SJCRH30 (cell line): ENCODE measurements at regions not wholly inside any gene's neighbourhood (a gene's known extent, or its start where the extent isn't known, plus 50 kb on each side); places are given as distances from the start of the nearest gene placed in this dataset.
"Not testable (repeated sequence)": the region's sequence is repeated elsewhere in the genome, so short reads cannot be mapped to it uniquely, and the experiment has no call there.

Source experiments
- DNase-seq, 2 experiments: peaks; one replicate each; pipeline ENCODE4 v3.0.0-alpha.2; 2015 to 2020
- H3K27ac ChIP-seq: fragments of 250-450 bp; sonication (Bioruptor Pico); 2 replicates; pipeline ENCODE4 v1.5.1; 2020; ENCODE audit warnings: mild to moderate bottlenecking, moderate library complexity
- H3K27me3 ChIP-seq: fragments of 250-450 bp; sonication (Bioruptor Pico); 2 replicates; pipeline ENCODE4 v1.5.1; 2020; ENCODE audit warnings: mild to moderate bottlenecking, moderate library complexity
- H3K36me3 ChIP-seq: fragments of 250-450 bp; sonication (Bioruptor Pico); 2 replicates; pipeline ENCODE4 v1.5.1; 2020; ENCODE audit warnings: mild to moderate bottlenecking, moderate library complexity
- H3K4me1 ChIP-seq: fragments of 250-450 bp; sonication (Bioruptor Pico); 2 replicates; pipeline ENCODE4 v1.5.1; 2020; ENCODE audit warnings: mild to moderate bottlenecking, moderate library complexity
- H3K4me3 ChIP-seq: fragments of 250-450 bp; sonication (Bioruptor Pico); 2 replicates; pipeline ENCODE4 v1.5.1; 2020; ENCODE audit warnings: mild to moderate bottlenecking, moderate library complexity
- H3K9me3 ChIP-seq: fragments of 250-450 bp; sonication (Bioruptor Pico); replicated peaks from 2 replicates; pipeline ENCODE4 v1.5.1; 2020; ENCODE audit warnings: mild to moderate bottlenecking, moderate library complexity

- Histone ChIP-seq H3K27ac (no peak overlapping the region), H3K36me3 (no peaks in the 10 kb centered on the region), H3K27me3 (no peaks in the 10 kb centered on the region), H3K9me3 (no peaks in the 10 kb centered on the region), H3K4me1 (no peaks in the 10 kb centered on the region), H3K4me3 (no peak overlapping the region)
- DNase-seq, result no peak
Observed at GRCh38 chr5:179468696-179469095, 81.7 kb upstream of the RUFY1 start.

- Histone ChIP-seq H3K4me1 (no peaks in the 10 kb centered on the region), H3K4me3 (no peak overlapping the region), H3K27me3 (no peaks in the 10 kb centered on the region), H3K9me3 (no peaks in the 10 kb centered on the region), H3K27ac (no peak overlapping the region), H3K36me3 (no peaks in the 10 kb centered on the region)
- no peak for DNase-seq
Observed at GRCh38 chr5:179467441-179467840, 82.9 kb upstream of the RUFY1 start.

GRCh38 chr5:179464631-179465030, 85.7 kb upstream of the RUFY1 start:
- H3K27me3 ChIP-seq, result no peaks in the 10 kb centered on the region
- no peak overlapping the region for H3K27ac ChIP-seq
- no peaks in the 10 kb centered on the region for H3K9me3 ChIP-seq
- no peaks in the 10 kb centered on the region for H3K4me1 ChIP-seq
- H3K4me3 ChIP-seq, result no peak overlapping the region
- H3K36me3 ChIP-seq, result no peaks in the 10 kb centered on the region
- no peak for DNase-seq

- DNase-seq, result no peak
Observed at GRCh38 chr5:179462040-179462439, 88.3 kb upstream of the RUFY1 start.

GRCh38 chr5:179461576-179461975, 88.8 kb upstream of the RUFY1 start:
- Histone ChIP-seq H3K27me3 (no peaks in the 10 kb centered on the region), H3K4me3 (no peak overlapping the region), H3K27ac (no peak overlapping the region), H3K36me3 (no peaks in the 10 kb centered on the region), H3K9me3 (no peaks in the 10 kb centered on the region), H3K4me1 (no peaks in the 10 kb centered on the region)
- DNase-seq, result no peak

More at GRCh38 chr5:179462040-179462439, 88.3 kb upstream of the RUFY1 start:
- Histone ChIP-seq H3K36me3 (no peaks in the 10 kb centered on the region), H3K9me3 (no peaks in the 10 kb centered on the region), H3K27me3 (no peaks in the 10 kb centered on the region), H3K4me3 (no peak overlapping the region), H3K27ac (no peak overlapping the region), H3K4me1 (no peaks in the 10 kb centered on the region)

- no peak for DNase-seq
Observed at GRCh38 chr5:179459771-179460170, 90.6 kb upstream of the RUFY1 start.

GRCh38 chr5:179457612-179458011, 92.7 kb upstream of the RUFY1 start:
- H3K36me3 ChIP-seq, result no peaks in the 10 kb centered on the region
- H3K27ac ChIP-seq, result no peak overlapping the region
- no peak for DNase-seq
- no peaks in the 10 kb centered on the region for H3K27me3 ChIP-seq
- H3K4me3 ChIP-seq, result no peak overlapping the region
- no peaks in the 10 kb centered on the region; the same call in 1 of the 2 replicates for H3K9me3 ChIP-seq
- no peaks in the 10 kb centered on the region for H3K4me1 ChIP-seq

More at GRCh38 chr5:179459771-179460170, 90.6 kb upstream of the RUFY1 start:
- no peaks in the 10 kb centered on the region for H3K4me1 ChIP-seq
- H3K36me3 ChIP-seq, result no peaks in the 10 kb centered on the region
- H3K9me3 ChIP-seq, result no peaks in the 10 kb centered on the region; the same call in 1 of the 2 replicates
- no peaks in the 10 kb centered on the region for H3K27me3 ChIP-seq
- H3K27ac ChIP-seq, result no peak overlapping the region
- H3K4me3 ChIP-seq, result no peak overlapping the region

GRCh38 chr5:179456075-179456474, 94.3 kb upstream of the RUFY1 start:
- not testable (repeated sequence) for H3K27ac ChIP-seq, H3K36me3 ChIP-seq, H3K27me3 ChIP-seq, H3K4me1 ChIP-seq, H3K9me3 ChIP-seq, H3K4me3 ChIP-seq, DNase-seq

GRCh38 chr5:179455320-179455719, 95.0 kb upstream of the RUFY1 start:
- DNase-seq, result no peak
- Histone ChIP-seq H3K27ac (no peak overlapping the region), H3K9me3 (no peaks in the 10 kb centered on the region; the same call in 1 of the 2 replicates), H3K27me3 (no peaks in the 10 kb centered on the region), H3K4me3 (no peak overlapping the region), H3K4me1 (no peaks in the 10 kb centered on the region), H3K36me3 (no peaks in the 10 kb centered on the region)

- H3K27ac ChIP-seq, result no peak overlapping the region
- H3K27me3 ChIP-seq, result no peaks in the 10 kb centered on the region
- no peaks in the 10 kb centered on the region for H3K36me3 ChIP-seq
- H3K4me1 ChIP-seq, result no peaks in the 10 kb centered on the region
- H3K9me3 ChIP-seq, result no peaks in the 10 kb centered on the region; the same call in 1 of the 2 replicates
- no peak for DNase-seq
- H3K4me3 ChIP-seq, result no peak overlapping the region
Observed at GRCh38 chr5:179454356-179454755, 96.0 kb upstream of the RUFY1 start.

GRCh38 chr5:179453616-179454015, 96.7 kb upstream of the RUFY1 start:
- no peak for DNase-seq
- Histone ChIP-seq H3K9me3 (no peaks in the 10 kb centered on the region; the same call in 1 of the 2 replicates), H3K27ac (no peak overlapping the region), H3K36me3 (no peaks in the 10 kb centered on the region), H3K4me3 (no peak overlapping the region), H3K27me3 (no peaks in the 10 kb centered on the region), H3K4me1 (no peaks in the 10 kb centered on the region)

- H3K4me3 ChIP-seq, result no peak overlapping the region
- H3K27me3 ChIP-seq, result no peaks in the 10 kb centered on the region
- H3K9me3 ChIP-seq, result no peaks in the 10 kb centered on the region; the same call in 1 of the 2 replicates
- no peaks in the 10 kb centered on the region for H3K36me3 ChIP-seq
- H3K27ac ChIP-seq, result no peak overlapping the region
- DNase-seq, result no peak
- H3K4me1 ChIP-seq, result no peaks in the 10 kb centered on the region
Observed at GRCh38 chr5:179452356-179453230, 97.8 kb upstream of the RUFY1 start.

GRCh38 chr5:179451828-179452196, 98.5 kb upstream of the RUFY1 start:
- no peak overlapping the region for H3K27ac ChIP-seq
- H3K9me3 ChIP-seq, result no peaks in the 10 kb centered on the region; the same call in 1 of the 2 replicates
- no peak for DNase-seq

GRCh38 chr5:179451114-179451827, 99.1 kb upstream of the RUFY1 start:
- no peaks in the 10 kb centered on the region for H3K36me3 ChIP-seq
- no peak for DNase-seq
- H3K27me3 ChIP-seq, result no peaks in the 10 kb centered on the region
- no peaks in the 10 kb centered on the region; the same call in 1 of the 2 replicates for H3K9me3 ChIP-seq
- no peaks in the 10 kb centered on the region for H3K4me1 ChIP-seq
- H3K27ac ChIP-seq, result no peak overlapping the region
- no peak overlapping the region for H3K4me3 ChIP-seq

More at GRCh38 chr5:179451828-179452196, 98.5 kb upstream of the RUFY1 start:
- no peak overlapping the region for H3K4me3 ChIP-seq
- H3K27me3 ChIP-seq, result no peaks in the 10 kb centered on the region
- H3K36me3 ChIP-seq, result no peaks in the 10 kb centered on the region
- H3K4me1 ChIP-seq, result no peaks in the 10 kb centered on the region

GRCh38 chr5:179449950-179450349, 100.4 kb upstream of the RUFY1 start:
- not testable (repeated sequence) for H3K27me3 ChIP-seq, H3K36me3 ChIP-seq, H3K4me1 ChIP-seq, H3K9me3 ChIP-seq, DNase-seq, H3K4me3 ChIP-seq, H3K27ac ChIP-seq
